Subcutaneous abdominal adipose tissue (tissue), 5 donors: ENCODE measurements at regions not wholly inside any gene's neighbourhood (a gene's known extent, or its start where the extent isn't known, plus 50 kb on each side); places are given as distances from the start of the nearest gene placed in this dataset.
A peak's percentile ranks its signal among the peaks of the same experiment; 100 is the strongest.
"Not testable (repeated sequence)": the region's sequence is repeated elsewhere in the genome, so short reads cannot be mapped to it uniquely, and the experiment has no call there.

Source experiments
- H3K27ac ChIP-seq: one replicate; pipeline ENCODE4 v1.7.0; 2013; ENCODE audit warnings: low read depth, mild to moderate bottlenecking, inconsistent platforms, low read length, moderate library complexity
- H3K27me3 ChIP-seq, 5 donors: one replicate each; pipeline ENCODE4 v1.7.0; 2013; ENCODE audit warnings: low read length in 5 of 5, inconsistent platforms in 1 of 5; ENCODE audit not compliant: control insufficient read depth in 5 of 5, insufficient read depth in 4 of 5
- H3K36me3 ChIP-seq, 5 donors: one replicate each; pipeline ENCODE4 v1.7.0; 2013; ENCODE audit warnings: low read length in 5 of 5; ENCODE audit not compliant: control insufficient read depth in 5 of 5, insufficient read depth in 5 of 5
- H3K4me1 ChIP-seq, 5 donors: one replicate each; pipeline ENCODE4 v1.7.0; 2013; ENCODE audit warnings: low read length in 5 of 5, mild to moderate bottlenecking in 3 of 5, moderate library complexity in 1 of 5; ENCODE audit not compliant: control insufficient read depth in 5 of 5, insufficient read depth in 5 of 5
- H3K4me3 ChIP-seq, 5 donors: one replicate each; pipeline ENCODE4 v1.7.0; 2013; ENCODE audit warnings: low read length in 5 of 5, low read depth in 1 of 5
- H3K9ac ChIP-seq, 5 donors: one replicate each; pipeline ENCODE4 v1.7.0; 2013; ENCODE audit warnings: low read length in 5 of 5, mild to moderate bottlenecking in 4 of 5, moderate library complexity in 3 of 5
- H3K9me3 ChIP-seq, 5 donors: one replicate each; pipeline ENCODE4 v1.7.0; 2013; ENCODE audit warnings: low read length in 5 of 5; ENCODE audit not compliant: control insufficient read depth in 5 of 5
- donor health status: healthy.
- donor health status: healthy.
- donor health status: healthy.
- donor health status: healthy.
- donor health status: healthy.

DNA sequence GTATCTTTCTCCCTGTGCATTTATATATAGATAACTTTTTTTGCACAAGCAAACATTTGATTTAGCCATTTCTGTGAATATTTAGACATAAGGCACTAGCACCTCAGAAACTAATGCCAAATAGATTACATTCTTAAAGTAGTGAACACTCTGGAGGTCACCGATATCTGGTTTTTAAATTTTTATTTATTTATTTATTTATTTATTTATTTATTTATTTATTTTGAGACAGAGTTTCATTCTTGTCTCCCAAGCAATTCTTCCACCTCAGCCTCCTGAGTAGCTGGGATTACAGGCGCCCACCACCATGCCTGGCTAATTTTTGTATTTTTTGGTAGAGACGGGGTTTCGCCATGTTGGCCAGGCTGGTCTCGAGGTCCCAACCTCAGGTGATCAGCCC is 67.9 kb upstream of the FST start:
- not testable (repeated sequence) for H3K9ac ChIP-seq, H3K27me3 ChIP-seq, H3K36me3 ChIP-seq, H3K4me1 ChIP-seq, H3K9me3 ChIP-seq, H3K27ac ChIP-seq, H3K4me3 ChIP-seq

DNA sequence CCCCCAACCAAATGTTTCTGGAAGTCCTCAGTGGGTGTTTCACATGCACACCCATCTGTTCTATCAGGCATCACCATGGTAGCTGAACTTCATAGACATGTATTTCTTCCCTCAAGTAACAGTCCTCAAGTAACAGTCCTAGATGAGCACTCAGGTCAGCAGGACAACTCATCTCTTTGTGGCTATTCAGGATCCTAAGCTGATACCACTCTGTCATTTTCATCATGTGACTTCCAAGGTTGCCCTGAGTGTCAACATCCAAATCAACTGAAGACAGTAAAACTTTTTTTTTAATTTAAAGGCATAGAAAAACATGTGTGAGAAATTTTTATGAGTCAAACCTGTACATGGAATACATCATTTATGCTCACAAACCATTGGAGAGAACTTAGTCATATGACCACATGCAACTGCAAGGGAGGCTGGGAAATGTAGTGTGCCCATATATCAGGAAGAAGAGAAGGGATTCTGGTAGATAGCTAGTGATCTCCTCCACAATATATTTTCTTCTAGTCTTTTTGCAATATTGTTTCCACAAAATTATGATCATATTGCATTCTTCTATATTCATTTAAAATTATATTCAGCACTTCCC is 64.2 kb upstream of the FST start:
- Histone ChIP-seq H3K4me1 (peaks cover 0 to 13% (median 0%) of the 10 kb centered on the region in 5 donors), H3K4me3 (no peak overlapping the region), H3K36me3 (no peaks in the 10 kb centered on the region), H3K27me3 (no peaks in the 10 kb centered on the region), H3K27ac (no peak overlapping the region), H3K9me3 (no peaks in the 10 kb centered on the region), H3K9ac (no peak overlapping the region)

DNA sequence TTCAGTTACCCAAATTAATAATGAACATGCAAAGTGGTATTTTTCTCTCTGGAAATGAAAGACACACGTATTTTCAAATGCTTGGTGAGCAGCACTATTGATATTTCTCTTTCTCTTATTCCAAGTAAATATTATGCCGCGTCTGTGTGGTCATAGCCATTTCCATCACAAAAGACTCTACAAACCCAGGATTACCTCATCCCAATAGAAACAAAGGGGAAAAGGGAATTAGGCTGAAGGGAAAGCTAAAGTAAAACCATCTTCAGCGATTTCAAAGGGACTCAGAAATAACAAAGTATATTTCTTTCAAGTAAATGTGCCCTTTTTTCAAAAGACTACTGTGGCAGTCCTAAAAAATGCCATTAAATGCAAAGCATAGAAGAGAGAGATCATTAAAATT is 62.0 kb upstream of the FST start:
- H3K27me3 ChIP-seq, result no peaks in the 10 kb centered on the region
- H3K36me3 ChIP-seq, result no peaks in the 10 kb centered on the region
- H3K9ac ChIP-seq, result no peak overlapping the region
- H3K27ac ChIP-seq, result no peak overlapping the region
- no peaks in the 10 kb centered on the region for H3K9me3 ChIP-seq
- no peak overlapping the region for H3K4me3 ChIP-seq
- peaks cover 0 to 18% (median 3%) of the 10 kb centered on the region in 5 donors for H3K4me1 ChIP-seq

GRCh38 chr5:53418826-53419658 is 61.4 kb upstream of the FST start:
- Histone ChIP-seq H3K9me3 (no peaks in the 10 kb centered on the region), H3K9ac (no peak overlapping the region), H3K4me1 (peaks cover 0 to 22% (median 4%) of the 10 kb centered on the region in 5 donors), H3K27ac (peak overlapping the region; percentile 42), H3K36me3 (no peaks in the 10 kb centered on the region), H3K4me3 (no peak overlapping the region), H3K27me3 (no peaks in the 10 kb centered on the region)

- H3K27me3 ChIP-seq, result no peaks in the 10 kb centered on the region
- no peaks in the 10 kb centered on the region for H3K9me3 ChIP-seq
- peaks cover 0 to 33% (median 11%) of the 10 kb centered on the region in 5 donors for H3K4me1 ChIP-seq
- H3K9ac ChIP-seq, result no peak overlapping the region
- H3K36me3 ChIP-seq, result no peaks in the 10 kb centered on the region
- H3K27ac ChIP-seq, result no peak overlapping the region
- H3K4me3 ChIP-seq, result no peak overlapping the region
Measured at GRCh38 chr5:53422539-53422938, 57.9 kb upstream of the FST start.

GRCh38 chr5:53423724-53424123 is 56.7 kb upstream of the FST start:
- Histone ChIP-seq H3K36me3 (no peaks in the 10 kb centered on the region), H3K27me3 (no peaks in the 10 kb centered on the region), H3K9me3 (no peaks in the 10 kb centered on the region)

DNA sequence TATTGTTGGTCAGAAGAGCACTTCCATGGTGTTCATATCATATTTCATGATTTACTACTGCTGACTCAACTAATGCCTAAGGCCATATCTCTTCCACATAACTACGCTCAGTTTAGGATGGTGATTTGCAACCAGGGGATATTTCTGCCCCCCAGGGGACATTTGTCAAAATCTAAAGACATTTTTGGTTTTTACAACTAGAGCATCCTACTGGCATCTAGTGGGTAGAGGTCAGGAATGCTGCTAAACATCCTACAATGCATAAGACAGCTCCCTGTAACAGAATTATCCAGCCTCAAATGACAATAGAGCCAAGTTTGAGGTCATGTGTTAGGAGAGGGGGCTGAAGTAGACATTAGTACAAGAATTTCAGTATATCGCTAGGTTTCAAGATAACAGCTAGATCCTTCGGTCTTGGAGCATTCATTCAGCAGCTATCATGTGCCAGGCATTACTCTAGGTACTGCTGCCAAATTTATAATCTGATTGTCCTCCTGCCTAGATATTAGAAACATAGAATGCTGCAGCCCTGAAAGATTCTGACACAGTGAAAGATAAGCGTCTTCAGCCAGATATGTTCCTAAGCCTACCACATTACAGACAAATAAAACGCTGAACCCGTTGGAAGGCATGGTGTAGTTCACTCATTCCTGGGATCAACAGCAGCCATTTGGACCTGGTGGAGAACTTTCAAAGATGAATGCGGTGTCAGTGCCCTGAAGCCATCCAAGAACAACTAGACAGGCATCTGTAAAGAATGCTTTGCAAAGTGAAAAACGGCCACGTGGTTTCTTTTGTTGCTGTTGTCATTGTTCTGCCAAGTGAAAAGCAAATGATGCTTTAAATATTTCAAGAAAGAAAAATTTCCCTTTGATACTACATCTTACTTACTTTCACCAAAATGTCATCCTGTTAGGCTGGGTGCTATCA is 55.5 kb upstream of the FST start:
- H3K27ac ChIP-seq, result no peak overlapping the region
- H3K4me3 ChIP-seq, result no peak overlapping the region
- no peaks in the 10 kb centered on the region for H3K9me3 ChIP-seq
- no peak overlapping the region for H3K9ac ChIP-seq
- peaks cover 0 to 20% (median 11%) of the 10 kb centered on the region in 5 donors for H3K4me1 ChIP-seq
- no peaks in the 10 kb centered on the region for H3K36me3 ChIP-seq
- H3K27me3 ChIP-seq, result no peaks in the 10 kb centered on the region

More at GRCh38 chr5:53423724-53424123, 56.7 kb upstream of the FST start:
- H3K4me3 ChIP-seq, result no peak overlapping the region
- H3K9ac ChIP-seq, result no peak overlapping the region
- no peak overlapping the region for H3K27ac ChIP-seq
- peaks cover 0 to 30% (median 11%) of the 10 kb centered on the region in 5 donors for H3K4me1 ChIP-seq

- Histone ChIP-seq H3K36me3 (no peaks in the 10 kb centered on the region), H3K27ac (no peak overlapping the region), H3K9ac (no peak overlapping the region), H3K9me3 (no peaks in the 10 kb centered on the region), H3K27me3 (no peaks in the 10 kb centered on the region), H3K4me1 (peaks cover 0 to 20% (median 11%) of the 10 kb centered on the region in 5 donors), H3K4me3 (no peak overlapping the region)
Measured at GRCh38 chr5:53425687-53426511, 54.5 kb upstream of the FST start.

DNA sequence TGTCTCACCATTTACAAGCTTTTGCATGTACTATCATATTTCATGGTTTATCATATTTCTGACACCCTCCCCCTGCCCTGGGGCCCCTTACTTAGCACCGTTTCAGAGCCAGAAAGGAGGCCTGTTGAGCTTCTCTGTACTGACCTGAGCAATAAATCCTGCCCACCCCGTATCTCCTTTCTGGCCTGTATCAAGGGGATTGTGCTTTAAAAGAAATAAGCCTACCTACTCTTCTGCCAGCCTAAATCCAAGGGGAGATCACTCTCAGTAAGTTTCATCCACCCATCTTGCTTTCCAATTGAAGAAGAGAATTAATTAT is 54.0 kb upstream of the FST start:
- Histone ChIP-seq H3K27ac (no peak overlapping the region), H3K36me3 (no peaks in the 10 kb centered on the region), H3K9me3 (no peaks in the 10 kb centered on the region)

More for the DNA sequence above, 54.0 kb upstream of the FST start:
- Histone ChIP-seq H3K4me1 (peaks cover 0 to 20% (median 11%) of the 10 kb centered on the region in 5 donors), H3K4me3 (no peak overlapping the region), H3K9ac (no peak overlapping the region), H3K27me3 (no peaks in the 10 kb centered on the region)
